WTC11 (cell line): ENCODE measurements at regions not wholly inside any gene's neighbourhood (a gene's known extent, or its start where the extent isn't known, plus 50 kb on each side); places are given as distances from the start of the nearest gene placed in this dataset.

Source experiments
- ATAC-seq: fragments of 200-7000 bp; cut with Tn5 transposase; 2 replicates; pipeline ENCODE4 v1.10.0; 2021; ENCODE audit warnings: mild to moderate bottlenecking, moderate library complexity
- CTCF ChIA-PET: fragments of 300-600 bp; sonication (Branson Sonifier 250); formaldehyde crosslinking; loops from one replicate; lab custom pipeline; 2021; ENCODE audit warnings: antibody characterized with exemption; lab: Charles Lee
- POLR2A ChIA-PET: fragments of 350-600 bp; sonication (Branson Sonifier 250); formaldehyde crosslinking; loops from one replicate; lab custom pipeline; 2021; ENCODE audit warnings: antibody characterized with exemption; lab: Charles Lee
- DNase-seq: peaks from one replicate; pipeline ENCODE4 v3.0.0; 2021; ENCODE audit warnings: low spot score
- H3K27ac Mint-ChIP-seq: 2 replicates; pipeline ENCODE4 v1.8.0; 2021; ENCODE audit warnings: mixed read lengths
- H3K27me3 Mint-ChIP-seq: 2 replicates; pipeline ENCODE4 v1.8.0; 2021; ENCODE audit warnings: low read depth, mild to moderate bottlenecking, moderate library complexity, mixed read lengths
- H3K36me3 Mint-ChIP-seq: 2 replicates; pipeline ENCODE4 v1.8.0; 2021; ENCODE audit warnings: mixed read lengths
- H3K4me1 Mint-ChIP-seq: 2 replicates; pipeline ENCODE4 v1.8.0; 2022; ENCODE audit warnings: mixed read lengths
- H3K4me3 Mint-ChIP-seq: 2 replicates; pipeline ENCODE4 v1.8.0; 2021; ENCODE audit warnings: mild to moderate bottlenecking, moderate library complexity, mixed read lengths
- H3K9me3 Mint-ChIP-seq: 2 replicates; pipeline ENCODE4 v1.8.0; 2021; ENCODE audit warnings: mixed read lengths
- ATF1 ChIP-seq: sonication (generic); formaldehyde crosslinking; IDR thresholded peaks from 2 replicates; pipeline ENCODE4 v1.8.1; 2023; ENCODE audit warnings: mild to moderate bottlenecking, moderate library complexity, missing genetic modification reagents
- ATF3 ChIP-seq: sonication (generic); formaldehyde crosslinking; conservative IDR thresholded peaks from 2 replicates; pipeline ENCODE4 v1.8.1; 2022; ENCODE audit warnings: mild to moderate bottlenecking, missing genetic modification reagents
- CREB1 ChIP-seq: sonication (generic); formaldehyde crosslinking; IDR thresholded peaks from 2 replicates; pipeline ENCODE4 v1.8.0; 2023; ENCODE audit warnings: mild to moderate bottlenecking, missing genetic modification reagents
- ELF4 ChIP-seq: sonication (generic); formaldehyde crosslinking; IDR thresholded peaks from 2 replicates; pipeline ENCODE4 v1.8.1; 2022; ENCODE audit warnings: low read depth, mild to moderate bottlenecking, moderate library complexity, missing genetic modification reagents
- FOXK1 ChIP-seq: sonication (generic); formaldehyde crosslinking; IDR thresholded peaks from 2 replicates; pipeline ENCODE4 v1.8.0; 2022; ENCODE audit warnings: mild to moderate bottlenecking, moderate library complexity, missing genetic modification reagents
- FOXP1 ChIP-seq: sonication (generic); formaldehyde crosslinking; IDR thresholded peaks from 2 replicates; pipeline ENCODE4 v1.8.0; 2022; ENCODE audit warnings: missing genetic modification reagents, mild to moderate bottlenecking, moderate library complexity, borderline replicate concordance
- IRF1 ChIP-seq: sonication (generic); formaldehyde crosslinking; IDR thresholded peaks from 2 replicates; pipeline ENCODE4 v1.8.0; 2023; ENCODE audit warnings: missing genetic modification reagents
- JAZF1 ChIP-seq: fragments of 250-450 bp; sonication (Bioruptor Pico); IDR thresholded peaks from 2 replicates; pipeline ENCODE4 v1.9.0; 2021; ENCODE audit warnings: moderate library complexity, mild to moderate bottlenecking, inconsistent platforms
- JUN ChIP-seq: sonication (generic); formaldehyde crosslinking; IDR thresholded peaks from 2 replicates; pipeline ENCODE4 v1.8.0; 2023; ENCODE audit warnings: mild to moderate bottlenecking, missing genetic modification reagents
- NFYB ChIP-seq: sonication (generic); formaldehyde crosslinking; conservative IDR thresholded peaks from 2 replicates; pipeline ENCODE4 v1.8.0; 2022; ENCODE audit warnings: low read depth, missing genetic modification reagents
- NR3C1 ChIP-seq: sonication (generic); formaldehyde crosslinking; conservative IDR thresholded peaks from 2 replicates; pipeline ENCODE4 v1.8.1; 2023; ENCODE audit warnings: low read depth, mild to moderate bottlenecking, missing genetic modification reagents
- PREB ChIP-seq: sonication (generic); formaldehyde crosslinking; IDR thresholded peaks from 2 replicates; pipeline ENCODE4 v1.8.1; 2022; ENCODE audit warnings: mild to moderate bottlenecking, missing genetic modification reagents, moderate library complexity, borderline replicate concordance
- SMAD3 ChIP-seq: sonication (generic); formaldehyde crosslinking; IDR thresholded peaks from 2 replicates; pipeline ENCODE4 v1.8.0; 2022; ENCODE audit warnings: missing genetic modification reagents, mild to moderate bottlenecking, borderline replicate concordance
- SMAD4 ChIP-seq: sonication (generic); formaldehyde crosslinking; IDR thresholded peaks from 2 replicates; pipeline ENCODE4 v1.8.0; 2022; ENCODE audit warnings: mild to moderate bottlenecking, missing genetic modification reagents
- TEAD1 ChIP-seq: sonication (generic); formaldehyde crosslinking; IDR thresholded peaks from 2 replicates; pipeline ENCODE4 v1.8.0; 2022; ENCODE audit warnings: mild to moderate bottlenecking, missing genetic modification reagents
- TP53 ChIP-seq: sonication (generic); formaldehyde crosslinking; IDR thresholded peaks from 2 replicates; pipeline ENCODE4 v1.8.1; 2023; ENCODE audit warnings: mild to moderate bottlenecking, missing genetic modification reagents
- ZNF425 ChIP-seq: fragments of 250-450 bp; sonication (Bioruptor Pico); conservative IDR thresholded peaks from 2 replicates; pipeline ENCODE4 v1.9.0; 2021; ENCODE audit warnings: mild to moderate bottlenecking
- ZNF512 ChIP-seq: sonication (generic); formaldehyde crosslinking; IDR thresholded peaks from 2 replicates; pipeline ENCODE4 v1.8.1; 2022; ENCODE audit warnings: missing genetic modification reagents, borderline replicate concordance

GRCh38 chr17:56694825-56695224 lies 101.3 kb downstream of the NOG start:
- ChIA-PET CTCF (interaction anchor here (1.5 kb wide), 1 partner anchor 86 kb away, joined by 4 read pairs; no protein-coding TSS in a partner anchor), POLR2A (no interaction called here)
- H3K4me1 Mint-ChIP-seq, result peaks cover 8% of the 10 kb centered on the region; the same call in 1 of the 2 replicates
- H3K9me3 Mint-ChIP-seq, result no peaks in the 10 kb centered on the region
- no peak overlapping the region for H3K27ac Mint-ChIP-seq
- TF ChIP-seq FOXK1 (CRISPR knock-in tag), result no peak
- TF ChIP-seq CREB1 (CRISPR knock-in tag), result no peak
- TF ChIP-seq PREB, result no peak
- no peak for TF ChIP-seq SMAD4 (CRISPR knock-in tag)
- no peak for TF ChIP-seq NR3C1 (CRISPR knock-in tag)
- no peak for TF ChIP-seq JAZF1
- TF ChIP-seq NFYB (CRISPR knock-in tag), result no peak
- no peak for TF ChIP-seq ELF4 (CRISPR knock-in tag)
- DNase-seq (no peak), ATAC-seq (no peak)
- no peaks in the 10 kb centered on the region for H3K27me3 Mint-ChIP-seq
- H3K4me3 Mint-ChIP-seq, result no peak overlapping the region
- no peaks in the 10 kb centered on the region for H3K36me3 Mint-ChIP-seq

GRCh38 chr17:56697190-56697589 lies 103.7 kb downstream of the NOG start:
- Mint-ChIP-seq H3K27me3 (no peaks in the 10 kb centered on the region), H3K9me3 (no peaks in the 10 kb centered on the region), H3K27ac (no peak overlapping the region), H3K36me3 (no peaks in the 10 kb centered on the region), H3K4me1 (peaks cover 16% of the 10 kb centered on the region), H3K4me3 (no peak overlapping the region)
- TF ChIP-seq ZNF425 (CRISPR knock-in tag) (no peak), TP53 (no peak), FOXP1 (no peak), ATF3 (no peak), IRF1 (CRISPR knock-in tag) (no peak), TEAD1 (no peak), JUN (no peak), ELF4 (CRISPR knock-in tag) (no peak), ZNF512 (no peak), SMAD3 (CRISPR knock-in tag) (no peak), ATF1 (CRISPR knock-in tag) (no peak)
- POLR2A ChIA-PET, result no interaction called here
- CTCF ChIA-PET, result interaction anchor here (1.2 kb wide), 1 partner anchor 19 kb away, joined by 3 read pairs; no protein-coding TSS in a partner anchor
- ATAC-seq (no peak), DNase-seq (no peak)
